ENCODE measurements at regions not wholly inside any gene's neighbourhood (a gene's known extent, or its start where the extent isn't known, plus 50 kb on each side); places are given as distances from the start of the nearest gene placed in this dataset.

- no peak for DNase-seq
- H3K4me1 ChIP-seq (ENCODE audit: control insufficient read depth in 1 of 2, insufficient read depth in 2 of 2, low read depth in 1 of 2, low read length in 1 of 2) = peaks cover 9 to 13% of the 10 kb centered on the region in 2 experiments; a peak in 2 of 4 replicates
- H3K4me2 ChIP-seq = no peak overlapping the region
- H3K9ac ChIP-seq = no peak overlapping the region
- H2AFZ ChIP-seq (ENCODE audit: low read depth) = no peak overlapping the region
- 30% methylated on average over 1 of the region's 1 CpG for WGBS (ENCODE audit: low lambda C conversion rate)
- ChIA-PET POLR2A (no interaction called here), CTCF (no interaction called here)
- no peaks in the 10 kb centered on the region for H3K79me2 ChIP-seq (ENCODE audit: insufficient read depth)
- TF ChIP-seq EZH2phosphoT487 (IDR thresholded peaks at IDR 0.05; ENCODE audit: borderline replicate concordance, low read depth) (no peak), RAD21 (IDR thresholded peaks at IDR 0.05; ENCODE audit: low read length) (no peak), TEAD4 (IDR thresholded peaks at IDR 0.05; ENCODE audit: borderline replicate concordance, insufficient read depth) (no peak), FOXM1 (IDR thresholded peaks at IDR 0.05; ENCODE audit: low read depth) (no peak), IRF3 (IDR thresholded peaks at IDR 0.05; ENCODE audit: low read depth, low read length) (no peak), RXRA (IDR thresholded peaks at IDR 0.05; ENCODE audit: borderline replicate concordance, low read depth) (no peak), GATA2 (CRISPR knock-in tag; IDR thresholded peaks at IDR 0.05) (no peak), POLR2AphosphoS5 (IDR thresholded peaks at IDR 0.05; ENCODE audit: low read depth, low read length) (no peak), FOSL2 (IDR thresholded peaks at IDR 0.05; ENCODE audit: borderline replicate concordance, low read depth) (no peak), FOXJ3 (CRISPR knock-in tag; IDR thresholded peaks at IDR 0.05) (no peak), TCF12 (IDR thresholded peaks at IDR 0.05) (no peak), TAF1 (IDR thresholded peaks at IDR 0.05; ENCODE audit: borderline replicate concordance, low read depth, low read length) (no peak), JUND (IDR thresholded peaks at IDR 0.05) (no peak), MXI1 (IDR thresholded peaks at IDR 0.05; ENCODE audit: low read depth, low read length) (no peak), SMC3 (IDR thresholded peaks at IDR 0.05; ENCODE audit: low read depth, low read length) (no peak), CTCF (IDR thresholded peaks at IDR 0.05) (no peak)
- TF ChIP-seq, protein P1, sequence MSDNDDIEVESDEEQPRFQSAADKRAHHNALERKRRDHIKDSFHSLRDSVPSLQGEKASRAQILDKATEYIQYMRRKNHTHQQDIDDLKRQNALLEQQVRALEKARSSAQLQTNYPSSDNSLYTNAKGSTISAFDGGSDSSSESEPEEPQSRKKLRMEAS (IDR thresholded peaks at IDR 0.05; ENCODE audit: low read depth) = no peak
- TF ChIP-seq, protein P2, sequence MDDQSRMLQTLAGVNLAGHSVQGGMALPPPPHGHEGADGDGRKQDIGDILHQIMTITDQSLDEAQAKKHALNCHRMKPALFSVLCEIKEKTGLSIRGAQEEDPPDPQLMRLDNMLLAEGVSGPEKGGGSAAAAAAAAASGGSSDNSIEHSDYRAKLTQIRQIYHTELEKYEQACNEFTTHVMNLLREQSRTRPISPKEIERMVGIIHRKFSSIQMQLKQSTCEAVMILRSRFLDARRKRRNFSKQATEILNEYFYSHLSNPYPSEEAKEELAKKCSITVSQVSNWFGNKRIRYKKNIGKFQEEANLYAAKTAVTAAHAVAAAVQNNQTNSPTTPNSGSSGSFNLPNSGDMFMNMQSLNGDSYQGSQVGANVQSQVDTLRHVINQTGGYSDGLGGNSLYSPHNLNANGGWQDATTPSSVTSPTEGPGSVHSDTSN (IDR thresholded peaks at IDR 0.05) = no peak
- TF ChIP-seq, protein P3, sequence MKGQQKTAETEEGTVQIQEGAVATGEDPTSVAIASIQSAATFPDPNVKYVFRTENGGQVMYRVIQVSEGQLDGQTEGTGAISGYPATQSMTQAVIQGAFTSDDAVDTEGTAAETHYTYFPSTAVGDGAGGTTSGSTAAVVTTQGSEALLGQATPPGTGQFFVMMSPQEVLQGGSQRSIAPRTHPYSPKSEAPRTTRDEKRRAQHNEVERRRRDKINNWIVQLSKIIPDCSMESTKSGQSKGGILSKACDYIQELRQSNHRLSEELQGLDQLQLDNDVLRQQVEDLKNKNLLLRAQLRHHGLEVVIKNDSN (IDR thresholded peaks at IDR 0.05; ENCODE audit: borderline replicate concordance, low read depth) = no peak
- TF ChIP-seq, protein P4, sequence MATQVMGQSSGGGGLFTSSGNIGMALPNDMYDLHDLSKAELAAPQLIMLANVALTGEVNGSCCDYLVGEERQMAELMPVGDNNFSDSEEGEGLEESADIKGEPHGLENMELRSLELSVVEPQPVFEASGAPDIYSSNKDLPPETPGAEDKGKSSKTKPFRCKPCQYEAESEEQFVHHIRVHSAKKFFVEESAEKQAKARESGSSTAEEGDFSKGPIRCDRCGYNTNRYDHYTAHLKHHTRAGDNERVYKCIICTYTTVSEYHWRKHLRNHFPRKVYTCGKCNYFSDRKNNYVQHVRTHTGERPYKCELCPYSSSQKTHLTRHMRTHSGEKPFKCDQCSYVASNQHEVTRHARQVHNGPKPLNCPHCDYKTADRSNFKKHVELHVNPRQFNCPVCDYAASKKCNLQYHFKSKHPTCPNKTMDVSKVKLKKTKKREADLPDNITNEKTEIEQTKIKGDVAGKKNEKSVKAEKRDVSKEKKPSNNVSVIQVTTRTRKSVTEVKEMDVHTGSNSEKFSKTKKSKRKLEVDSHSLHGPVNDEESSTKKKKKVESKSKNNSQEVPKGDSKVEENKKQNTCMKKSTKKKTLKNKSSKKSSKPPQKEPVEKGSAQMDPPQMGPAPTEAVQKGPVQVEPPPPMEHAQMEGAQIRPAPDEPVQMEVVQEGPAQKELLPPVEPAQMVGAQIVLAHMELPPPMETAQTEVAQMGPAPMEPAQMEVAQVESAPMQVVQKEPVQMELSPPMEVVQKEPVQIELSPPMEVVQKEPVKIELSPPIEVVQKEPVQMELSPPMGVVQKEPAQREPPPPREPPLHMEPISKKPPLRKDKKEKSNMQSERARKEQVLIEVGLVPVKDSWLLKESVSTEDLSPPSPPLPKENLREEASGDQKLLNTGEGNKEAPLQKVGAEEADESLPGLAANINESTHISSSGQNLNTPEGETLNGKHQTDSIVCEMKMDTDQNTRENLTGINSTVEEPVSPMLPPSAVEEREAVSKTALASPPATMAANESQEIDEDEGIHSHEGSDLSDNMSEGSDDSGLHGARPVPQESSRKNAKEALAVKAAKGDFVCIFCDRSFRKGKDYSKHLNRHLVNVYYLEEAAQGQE (IDR thresholded peaks at IDR 0.05; ENCODE audit: low read depth, low read length) = no peak
- H3K9me3 ChIP-seq = no peaks in the 10 kb centered on the region
- H3F3A ChIP-seq (replicated peaks; ENCODE audit: insufficient read depth) = peaks cover 4% of the 10 kb centered on the region
- no peaks in the 10 kb centered on the region for H4K20me1 ChIP-seq (ENCODE audit: insufficient read depth)
- H3K4me3 ChIP-seq (ENCODE audit: low read depth in 2 of 2, low read length in 1 of 2) = no peak overlapping the region
- no peak overlapping the region for H3K27ac ChIP-seq (ENCODE audit: low read depth in 2 of 2, low read length in 1 of 2)
- H3K9me2 ChIP-seq = no peaks in the 10 kb centered on the region
- H3K27me3 ChIP-seq (ENCODE audit: insufficient read depth) = no peaks in the 10 kb centered on the region
- H3K36me3 ChIP-seq (replicated peaks in 1 of 2; ENCODE audit: control insufficient read depth in 1 of 2, insufficient read depth in 2 of 2, low read length in 1 of 2) = no peaks in the 10 kb centered on the region
These were observed 148.2 kb downstream of the NECTIN1 start for GRCh38 chr11:119580751-119581150.

Data from SK-N-SH (cell line).